Ishikawa (cell line): ENCODE measurements at regions not wholly inside any gene's neighbourhood (a gene's known extent, or its start where the extent isn't known, plus 50 kb on each side); places are given as distances from the start of the nearest gene placed in this dataset.

Experiments
- CEBPB ChIP-seq: IDR thresholded peaks from 2 replicates; pipeline ENCODE4 v1.6.1; 2012
- CREB1 ChIP-seq: IDR thresholded peaks from 2 replicates; pipeline ENCODE4 v1.6.1; 2012; ENCODE audit warnings: low read depth
- EGR1 ChIP-seq: IDR thresholded peaks from 2 replicates; pipeline ENCODE4 v1.6.1; 2012
- EP300 ChIP-seq: IDR thresholded peaks from 2 replicates; pipeline ENCODE4 v1.6.1; 2012; ENCODE audit warnings: borderline replicate concordance
- FOXM1 ChIP-seq: IDR thresholded peaks from 2 replicates; pipeline ENCODE4 v1.6.1; 2012; ENCODE audit warnings: low read depth, borderline replicate concordance
- MAX ChIP-seq: IDR thresholded peaks from 2 replicates; pipeline ENCODE4 v1.6.1; 2012
- NFIC ChIP-seq: IDR thresholded peaks from 2 replicates; pipeline ENCODE4 v1.6.1; 2012
- RAD21 ChIP-seq: IDR thresholded peaks from 2 replicates; pipeline ENCODE4 v1.6.1; 2012; ENCODE audit warnings: low read depth
- REST ChIP-seq: IDR thresholded peaks from 2 replicates; pipeline ENCODE4 v1.6.1; 2012; ENCODE audit warnings: low read depth, mild to moderate bottlenecking
- TAF1 ChIP-seq: IDR thresholded peaks from 2 replicates; pipeline ENCODE4 v1.6.1; 2012; ENCODE audit warnings: low read depth, mild to moderate bottlenecking
- TCF12 ChIP-seq: IDR thresholded peaks from 2 replicates; pipeline ENCODE4 v1.6.1; 2012; ENCODE audit warnings: low read depth
- TEAD4 ChIP-seq: IDR thresholded peaks from 2 replicates; pipeline ENCODE4 v1.6.1; 2012
- USF1 ChIP-seq: IDR thresholded peaks from 2 replicates; pipeline ENCODE4 v1.6.1; 2012
- YY1 ChIP-seq: IDR thresholded peaks from 2 replicates; pipeline ENCODE4 v1.6.1; 2012; ENCODE audit warnings: low read depth
- ZBTB7A ChIP-seq: IDR thresholded peaks from 2 replicates; pipeline ENCODE4 v1.6.1; 2012; ENCODE audit warnings: low read depth

GRCh38 chr12:22740656-22741355 lies 115.8 kb downstream of the ETNK1 start:
- TF ChIP-seq TCF12 = no peak
- TF ChIP-seq MAX = no peak
- no peak for TF ChIP-seq CEBPB
- no peak for TF ChIP-seq ZBTB7A
- TF ChIP-seq REST = no peak
- no peak for TF ChIP-seq FOXM1

GRCh38 chr12:22743700-22744099 lies 118.7 kb downstream of the ETNK1 start:
- TF ChIP-seq TCF12 (no peak), RAD21 (no peak), EGR1 (no peak), ZBTB7A (no peak), YY1 (no peak), REST (no peak), NFIC (no peak), TEAD4 (no peak), CEBPB (no peak), TAF1 (no peak), MAX (no peak), EP300 (no peak), FOXM1 (no peak)

- TF ChIP-seq ZBTB7A = no peak
Observed at GRCh38 chr12:22744197-22744596, 119.2 kb downstream of the ETNK1 start.

- TF ChIP-seq EGR1 = no peak
- TF ChIP-seq ZBTB7A = no peak
- no peak for TF ChIP-seq FOXM1
- TF ChIP-seq TCF12 = no peak
- no peak for TF ChIP-seq RAD21
- no peak for TF ChIP-seq REST
- TF ChIP-seq CEBPB = no peak
- no peak for TF ChIP-seq YY1
- no peak for TF ChIP-seq EP300
- TF ChIP-seq NFIC = no peak
- no peak for TF ChIP-seq CREB1
- no peak for TF ChIP-seq TEAD4
- TF ChIP-seq MAX = no peak
- no peak for TF ChIP-seq TAF1
- TF ChIP-seq USF1 = no peak
Observed at GRCh38 chr12:22746720-22747119, 121.7 kb downstream of the ETNK1 start.

- TF ChIP-seq EGR1 = no peak
- no peak for TF ChIP-seq YY1
- TF ChIP-seq FOXM1 = no peak
- no peak for TF ChIP-seq TAF1
- no peak for TF ChIP-seq TEAD4
- no peak for TF ChIP-seq ZBTB7A
- no peak for TF ChIP-seq CREB1
- TF ChIP-seq CEBPB = no peak
- no peak for TF ChIP-seq REST
- no peak for TF ChIP-seq TCF12
- TF ChIP-seq NFIC = no peak
- TF ChIP-seq EP300 = no peak
- no peak for TF ChIP-seq RAD21
Observed at GRCh38 chr12:22755629-22756028, 130.7 kb downstream of the ETNK1 start.
